ENCODE measurements at regions not wholly inside any gene's neighbourhood (a gene's known extent, or its start where the extent isn't known, plus 50 kb on each side); places are given as distances from the start of the nearest gene placed in this dataset.

DNA sequence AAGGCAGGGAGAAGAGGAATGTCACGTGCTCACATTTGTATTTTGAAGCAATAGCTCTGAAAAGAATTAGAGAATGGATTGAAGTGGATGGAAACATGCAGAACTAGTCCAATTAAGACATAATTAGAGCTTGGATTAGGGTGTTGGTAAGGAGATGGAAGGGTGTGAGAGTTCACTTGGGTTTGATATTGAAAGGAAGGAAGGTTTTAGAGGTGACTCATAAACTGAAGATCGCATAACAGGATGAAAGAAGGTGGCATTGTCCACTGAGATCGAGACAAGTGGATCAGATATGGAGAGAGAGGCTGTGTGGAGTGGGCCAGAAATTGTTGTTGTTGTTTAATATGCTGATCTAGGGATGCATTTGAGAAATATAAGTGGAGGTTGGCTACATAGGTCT is 244.0 kb upstream of the SMIM31 start:
- ChIA-PET CTCF (no interaction called here), POLR2A (no interaction called here)
- Histone ChIP-seq H3K9me3 (ENCODE audit: control insufficient read depth, insufficient read depth, low read depth, low read length) (no peaks in the 10 kb centered on the region), H3K4me1 (ENCODE audit: control insufficient read depth, insufficient read depth, low read length) (no peaks in the 10 kb centered on the region), H3K36me3 (ENCODE audit: control insufficient read depth in 2 of 2, insufficient read depth in 1 of 2, low read length in 2 of 2) (no peaks in the 10 kb centered on the region), H3K4me3 (ENCODE audit: low read depth, low read length) (no peak overlapping the region), H3K27ac (ENCODE audit: extremely low read depth, low read depth, low read length) (no peak overlapping the region)
- no peak for TF ChIP-seq ZNF274 (IDR thresholded peaks at IDR 0.05; ENCODE audit: low read length)
- no peak for TF ChIP-seq ZNF274 (tag by site-specific recombination; IDR thresholded peaks at IDR 0.05; ENCODE audit: borderline replicate concordance)
- no peak for TF ChIP-seq SP2 (tag by site-specific recombination; IDR thresholded peaks at IDR 0.05)
- no peak for TF ChIP-seq GLI2 (tag by site-specific recombination; IDR thresholded peaks at IDR 0.05; ENCODE audit: borderline replicate concordance, low read depth)
- TF ChIP-seq ZNF18 (tag by site-specific recombination; IDR thresholded peaks at IDR 0.05) = no peak
- TF ChIP-seq ZNF830 (tag by site-specific recombination; IDR thresholded peaks at IDR 0.05; ENCODE audit: low read depth) = no peak
- TF ChIP-seq GFI1B (tag by site-specific recombination; IDR thresholded peaks at IDR 0.05) = no peak
- TF ChIP-seq, protein P1, sequence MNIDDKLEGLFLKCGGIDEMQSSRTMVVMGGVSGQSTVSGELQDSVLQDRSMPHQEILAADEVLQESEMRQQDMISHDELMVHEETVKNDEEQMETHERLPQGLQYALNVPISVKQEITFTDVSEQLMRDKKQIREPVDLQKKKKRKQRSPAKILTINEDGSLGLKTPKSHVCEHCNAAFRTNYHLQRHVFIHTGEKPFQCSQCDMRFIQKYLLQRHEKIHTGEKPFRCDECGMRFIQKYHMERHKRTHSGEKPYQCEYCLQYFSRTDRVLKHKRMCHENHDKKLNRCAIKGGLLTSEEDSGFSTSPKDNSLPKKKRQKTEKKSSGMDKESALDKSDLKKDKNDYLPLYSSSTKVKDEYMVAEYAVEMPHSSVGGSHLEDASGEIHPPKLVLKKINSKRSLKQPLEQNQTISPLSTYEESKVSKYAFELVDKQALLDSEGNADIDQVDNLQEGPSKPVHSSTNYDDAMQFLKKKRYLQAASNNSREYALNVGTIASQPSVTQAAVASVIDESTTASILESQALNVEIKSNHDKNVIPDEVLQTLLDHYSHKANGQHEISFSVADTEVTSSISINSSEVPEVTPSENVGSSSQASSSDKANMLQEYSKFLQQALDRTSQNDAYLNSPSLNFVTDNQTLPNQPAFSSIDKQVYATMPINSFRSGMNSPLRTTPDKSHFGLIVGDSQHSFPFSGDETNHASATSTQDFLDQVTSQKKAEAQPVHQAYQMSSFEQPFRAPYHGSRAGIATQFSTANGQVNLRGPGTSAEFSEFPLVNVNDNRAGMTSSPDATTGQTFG (tag by site-specific recombination; IDR thresholded peaks at IDR 0.05; ENCODE audit: borderline replicate concordance) = no peak
- no peak for TF ChIP-seq ZNF544 (tag by site-specific recombination; IDR thresholded peaks at IDR 0.05)
- no peak for TF ChIP-seq GLIS2 (tag by site-specific recombination; IDR thresholded peaks at IDR 0.05)
- no peak for TF ChIP-seq ZNF404 (tag by site-specific recombination; IDR thresholded peaks at IDR 0.05)
- TF ChIP-seq ZBTB10 (tag by site-specific recombination; IDR thresholded peaks at IDR 0.05) = no peak
- no peak for TF ChIP-seq ZNF791 (tag by site-specific recombination; IDR thresholded peaks at IDR 0.05)
- no peak for TF ChIP-seq ZNF202 (tag by site-specific recombination; IDR thresholded peaks at IDR 0.05; ENCODE audit: borderline replicate concordance)
- no peak for TF ChIP-seq PATZ1 (tag by site-specific recombination; IDR thresholded peaks at IDR 0.05)
- TF ChIP-seq ZBTB8A (tag by site-specific recombination; IDR thresholded peaks at IDR 0.05) = no peak
- no peak for TF ChIP-seq ZNF302 (tag by site-specific recombination; IDR thresholded peaks at IDR 0.05; ENCODE audit: low read depth)
- TF ChIP-seq SCRT1 (tag by site-specific recombination; IDR thresholded peaks at IDR 0.05; ENCODE audit: borderline replicate concordance) = no peak
- no peak for TF ChIP-seq SP3 (tag by site-specific recombination; IDR thresholded peaks at IDR 0.05)
- no peak for TF ChIP-seq ZNF221 (tag by site-specific recombination; IDR thresholded peaks at IDR 0.05; ENCODE audit: borderline replicate concordance)
- TF ChIP-seq WT1 (tag by site-specific recombination; IDR thresholded peaks at IDR 0.05) = no peak
